IgD-negative memory B cell (primary cell): ENCODE measurements at regions not wholly inside any gene's neighbourhood (a gene's known extent, or its start where the extent isn't known, plus 50 kb on each side); places are given as distances from the start of the nearest gene placed in this dataset.
A peak's percentile ranks its signal among the peaks of the same experiment; 100 is the strongest.

Experiments
- H3K27ac Mint-ChIP-seq, 3 donors: one replicate each; pipeline ENCODE4 v1.8.0; 2020 to 2022; ENCODE audit warnings: mild to moderate bottlenecking in 3 of 3, mixed read lengths in 3 of 3, moderate library complexity in 1 of 3
- H3K27me3 Mint-ChIP-seq: one replicate; pipeline ENCODE4 v1.8.0; 2021; ENCODE audit warnings: mixed read lengths
- H3K36me3 Mint-ChIP-seq: one replicate; pipeline ENCODE4 v1.8.0; 2020; ENCODE audit warnings: mild to moderate bottlenecking, mixed read lengths
- H3K4me1 Mint-ChIP-seq, 3 donors: one replicate each; pipeline ENCODE4 v1.8.0; 2020 to 2022; ENCODE audit warnings: mixed read lengths in 3 of 3, mild to moderate bottlenecking in 1 of 3
- H3K4me3 Mint-ChIP-seq, 4 donors: one replicate each; pipeline ENCODE4 v1.8.0; 2020 to 2022; ENCODE audit warnings: mild to moderate bottlenecking in 4 of 4, mixed read lengths in 4 of 4, moderate library complexity in 3 of 4
- H3K9me3 Mint-ChIP-seq, 3 donors: one replicate each; pipeline ENCODE4 v1.8.0; 2020 to 2021; ENCODE audit warnings: mixed read lengths in 3 of 3, mild to moderate bottlenecking in 1 of 3

DNA sequence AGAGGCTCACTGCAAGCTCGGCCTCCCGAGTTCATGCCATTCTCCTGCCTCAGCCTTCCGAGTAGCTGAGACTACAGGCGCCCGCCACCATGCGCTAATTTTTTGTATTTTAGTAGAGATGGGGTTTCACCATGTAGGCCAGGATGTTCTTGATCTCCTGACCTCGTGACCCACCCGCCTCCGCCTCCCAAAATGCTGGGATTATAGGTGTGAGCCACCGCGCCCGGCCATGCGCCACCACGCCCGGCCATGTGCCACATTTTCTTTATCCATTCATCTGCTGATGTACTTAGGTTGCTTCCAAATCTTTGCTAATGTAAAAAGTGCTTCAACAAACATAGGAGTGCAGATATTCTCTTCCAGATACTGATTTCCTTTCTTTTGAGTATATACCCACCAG is 408.6 kb downstream of the CAAP1 start:
- Mint-ChIP-seq H3K36me3 (no peaks in the 10 kb centered on the region), H3K4me3 (no peak overlapping the region), H3K27me3 (no peaks in the 10 kb centered on the region), H3K27ac (no peak overlapping the region), H3K4me1 (no peaks in the 10 kb centered on the region), H3K9me3 (peaks cover 5 to 7% (median 6%) of the 10 kb centered on the region in 3 donors)

DNA sequence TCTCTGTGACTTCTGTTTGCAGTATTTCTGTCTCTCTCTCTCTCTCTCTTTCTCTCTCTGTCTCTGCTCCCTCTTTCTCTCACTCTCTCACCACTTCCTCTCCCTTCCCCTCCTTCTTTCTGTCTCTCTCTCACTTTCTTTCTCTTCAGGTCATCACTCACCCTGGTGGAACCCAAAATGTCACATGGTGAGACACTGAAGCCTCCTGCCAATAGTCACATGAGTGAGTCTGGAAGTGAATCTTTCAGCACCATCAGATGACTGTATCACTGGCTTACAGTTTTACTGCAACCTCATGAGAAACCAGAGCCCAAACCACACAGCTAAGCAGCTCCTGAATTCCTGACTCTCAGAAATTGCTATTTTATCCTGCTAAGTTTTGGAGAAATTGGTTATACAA is 414.6 kb downstream of the CAAP1 start:
- Mint-ChIP-seq H3K4me3 (no peak overlapping the region), H3K27ac (no peak overlapping the region), H3K36me3 (peaks cover 2% of the 10 kb centered on the region), H3K9me3 (peaks cover 0 to 8% (median 4%) of the 10 kb centered on the region in 3 donors), H3K4me1 (no peaks in the 10 kb centered on the region), H3K27me3 (no peaks in the 10 kb centered on the region)

GRCh38 chr9:26471261-26471660 is 421.3 kb downstream of the CAAP1 start:
- H3K36me3 Mint-ChIP-seq: no peaks in the 10 kb centered on the region
- H3K9me3 Mint-ChIP-seq: peaks cover 4 to 15% (median 6%) of the 10 kb centered on the region in 3 donors
- H3K4me1 Mint-ChIP-seq: no peaks in the 10 kb centered on the region
- H3K4me3 Mint-ChIP-seq: no peak overlapping the region
- no peaks in the 10 kb centered on the region for H3K27me3 Mint-ChIP-seq
- no peak overlapping the region for H3K27ac Mint-ChIP-seq

DNA sequence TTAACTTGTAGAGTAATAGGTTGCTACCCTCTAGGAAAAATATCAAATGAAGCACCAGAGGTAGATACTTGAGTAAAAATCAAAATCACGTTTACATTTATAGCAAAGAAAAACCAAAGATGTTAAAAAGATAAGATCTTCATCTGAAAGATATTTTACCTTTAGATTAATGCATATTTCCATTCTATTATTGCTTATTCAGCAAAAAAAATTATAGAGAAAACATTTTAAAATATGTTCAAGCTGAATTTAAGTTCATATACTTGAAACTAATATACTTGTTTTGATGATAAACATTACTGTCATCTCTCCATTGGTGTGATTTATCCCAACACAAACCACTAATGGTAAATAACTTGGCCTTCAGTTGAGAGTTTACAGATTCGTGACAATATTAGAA is 422.3 kb downstream of the CAAP1 start:
- no peak overlapping the region for H3K27ac Mint-ChIP-seq
- no peaks in the 10 kb centered on the region for H3K36me3 Mint-ChIP-seq
- H3K4me1 Mint-ChIP-seq: no peaks in the 10 kb centered on the region
- peaks cover 4 to 15% (median 6%) of the 10 kb centered on the region in 3 donors for H3K9me3 Mint-ChIP-seq
- H3K27me3 Mint-ChIP-seq: no peaks in the 10 kb centered on the region
- no peak overlapping the region for H3K4me3 Mint-ChIP-seq

DNA sequence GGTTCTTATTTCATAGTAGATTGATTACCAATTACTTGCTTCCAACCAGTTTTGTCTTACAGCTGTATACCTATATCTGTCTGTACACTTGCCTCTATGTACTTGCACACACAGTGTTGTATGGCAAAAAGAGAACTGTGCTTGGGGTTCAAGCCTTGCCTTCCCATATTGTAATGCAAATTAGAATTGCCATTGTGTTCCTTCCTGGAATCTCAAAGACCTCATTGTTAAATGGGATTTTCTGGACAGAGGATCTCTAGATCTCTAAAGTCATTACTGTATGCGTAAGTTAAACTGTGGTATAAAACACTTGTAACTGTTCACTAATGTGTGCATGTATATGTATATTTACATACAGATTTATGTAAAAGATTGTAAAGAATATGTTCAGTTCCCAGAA is 428.8 kb downstream of the CAAP1 start:
- Mint-ChIP-seq H3K4me1 (no peaks in the 10 kb centered on the region), H3K27me3 (no peaks in the 10 kb centered on the region), H3K36me3 (no peaks in the 10 kb centered on the region), H3K27ac (no peak overlapping the region), H3K4me3 (no peak overlapping the region), H3K9me3 (peaks cover 0 to 9% (median 2%) of the 10 kb centered on the region in 3 donors)

DNA sequence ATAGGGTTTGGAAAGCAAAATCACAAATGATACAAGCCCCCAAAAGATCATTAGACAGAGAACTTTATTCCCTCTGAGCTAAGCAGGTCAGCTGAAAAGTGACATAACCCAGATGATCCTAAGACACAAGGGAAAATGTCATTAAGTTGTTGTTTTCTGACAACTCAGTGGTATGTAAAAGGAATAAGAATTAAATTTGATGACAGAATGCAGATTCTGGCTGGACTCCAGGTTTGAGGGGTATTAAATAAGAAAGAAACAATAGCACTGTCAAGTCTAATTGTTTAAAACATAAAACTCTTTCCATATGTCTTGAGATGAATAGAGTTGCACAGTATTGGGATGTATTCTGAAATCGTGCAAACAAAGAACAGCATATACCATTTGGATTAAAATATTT is 429.9 kb downstream of the CAAP1 start:
- Mint-ChIP-seq H3K27me3 (no peaks in the 10 kb centered on the region), H3K4me1 (no peaks in the 10 kb centered on the region), H3K27ac (no peak overlapping the region), H3K4me3 (no peak overlapping the region), H3K9me3 (peaks cover 0 to 9% (median 2%) of the 10 kb centered on the region in 3 donors), H3K36me3 (no peaks in the 10 kb centered on the region)

DNA sequence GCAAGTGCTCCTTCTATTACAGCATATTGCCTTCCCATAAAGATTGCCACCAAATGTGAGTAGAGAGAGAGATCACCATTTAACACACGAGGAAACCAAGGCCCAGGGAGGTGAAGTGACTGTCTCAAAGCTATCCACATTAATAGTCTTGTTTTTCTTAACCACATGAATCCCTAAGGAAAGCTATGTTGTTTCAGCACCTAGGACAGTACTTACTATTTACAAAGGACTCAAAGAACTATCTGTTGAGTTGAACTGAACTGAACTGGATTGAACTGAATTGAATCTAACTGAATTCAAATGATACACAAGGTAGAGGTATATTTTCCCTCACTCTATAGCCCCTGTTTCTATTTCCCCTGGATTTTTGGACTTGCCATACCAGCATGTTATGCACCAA is 430.4 kb downstream of the CAAP1 start:
- Mint-ChIP-seq H3K9me3 (peaks cover 0 to 9% (median 2%) of the 10 kb centered on the region in 3 donors), H3K27me3 (no peaks in the 10 kb centered on the region), H3K4me1 (no peaks in the 10 kb centered on the region), H3K27ac (no peak overlapping the region), H3K36me3 (no peaks in the 10 kb centered on the region), H3K4me3 (no peak overlapping the region)

DNA sequence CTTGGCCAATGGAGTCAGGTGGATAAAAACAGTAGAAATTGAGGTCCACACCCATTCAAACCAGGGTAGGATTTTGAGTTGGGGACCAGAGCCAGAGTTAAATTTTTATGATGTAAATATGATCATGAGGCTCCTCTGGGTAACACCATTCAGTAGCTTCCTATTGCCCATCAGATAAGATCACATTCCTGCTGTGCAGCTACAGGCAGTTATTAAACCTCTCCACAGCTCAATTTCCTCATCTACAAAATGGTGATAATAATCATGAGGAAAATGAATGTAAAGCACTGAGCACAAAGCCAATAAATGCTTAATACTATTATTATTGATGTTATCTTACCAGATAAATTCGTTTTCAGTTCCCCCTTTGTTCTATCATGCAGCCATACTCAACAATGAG is 432.0 kb downstream of the CAAP1 start:
- H3K27ac Mint-ChIP-seq: no peak overlapping the region
- no peaks in the 10 kb centered on the region for H3K36me3 Mint-ChIP-seq
- no peak overlapping the region for H3K4me3 Mint-ChIP-seq
- no peaks in the 10 kb centered on the region for H3K27me3 Mint-ChIP-seq
- H3K9me3 Mint-ChIP-seq: peaks cover 0 to 4% (median 2%) of the 10 kb centered on the region in 3 donors
- no peaks in the 10 kb centered on the region for H3K4me1 Mint-ChIP-seq

- Mint-ChIP-seq H3K4me3 (peak overlapping the region in 1 of 4 donors; percentile 41), H3K27ac (no peak overlapping the region), H3K4me1 (no peaks in the 10 kb centered on the region), H3K36me3 (no peaks in the 10 kb centered on the region), H3K9me3 (peaks cover 0 to 4% (median 2%) of the 10 kb centered on the region in 3 donors), H3K27me3 (no peaks in the 10 kb centered on the region)
Observed at GRCh38 chr9:26459959-26460358, 432.6 kb downstream of the CAAP1 start.

DNA sequence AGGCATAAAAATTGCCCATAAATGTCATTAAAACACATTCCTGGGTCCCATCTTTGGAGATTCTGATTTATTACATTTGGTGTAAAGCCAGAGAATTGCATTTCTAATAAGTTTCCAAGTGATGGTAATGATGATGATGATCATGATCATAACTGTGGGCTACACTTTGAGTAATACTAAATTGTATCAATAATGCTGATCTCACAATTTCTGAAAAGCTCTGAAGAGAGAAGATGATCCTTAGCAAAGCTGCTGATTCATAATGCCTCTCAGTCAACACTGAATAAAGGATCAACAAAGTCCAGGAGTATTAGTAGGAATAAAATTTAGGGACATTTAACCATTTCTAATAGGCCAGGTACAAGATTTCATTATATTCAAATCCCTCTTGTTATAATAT is 434.5 kb downstream of the CAAP1 start:
- Mint-ChIP-seq H3K36me3 (no peaks in the 10 kb centered on the region), H3K4me1 (no peaks in the 10 kb centered on the region), H3K4me3 (no peak overlapping the region), H3K27ac (no peak overlapping the region), H3K27me3 (no peaks in the 10 kb centered on the region), H3K9me3 (peaks cover 0 to 3% (median 0%) of the 10 kb centered on the region in 3 donors)

GRCh38 chr9:26457151-26457550 is 435.5 kb downstream of the CAAP1 start:
- Mint-ChIP-seq H3K4me1 (no peaks in the 10 kb centered on the region), H3K27ac (no peak overlapping the region), H3K36me3 (no peaks in the 10 kb centered on the region), H3K4me3 (no peak overlapping the region), H3K27me3 (no peaks in the 10 kb centered on the region), H3K9me3 (peaks cover 0 to 5% (median 2%) of the 10 kb centered on the region in 3 donors)

- no peak overlapping the region for H3K4me3 Mint-ChIP-seq
- H3K9me3 Mint-ChIP-seq: peaks cover 0 to 4% (median 3%) of the 10 kb centered on the region in 3 donors
- H3K4me1 Mint-ChIP-seq: no peaks in the 10 kb centered on the region
- H3K27me3 Mint-ChIP-seq: no peaks in the 10 kb centered on the region
- no peak overlapping the region for H3K27ac Mint-ChIP-seq
- H3K36me3 Mint-ChIP-seq: no peaks in the 10 kb centered on the region
Observed at GRCh38 chr9:26439061-26439624, 453.5 kb downstream of the CAAP1 start.

DNA sequence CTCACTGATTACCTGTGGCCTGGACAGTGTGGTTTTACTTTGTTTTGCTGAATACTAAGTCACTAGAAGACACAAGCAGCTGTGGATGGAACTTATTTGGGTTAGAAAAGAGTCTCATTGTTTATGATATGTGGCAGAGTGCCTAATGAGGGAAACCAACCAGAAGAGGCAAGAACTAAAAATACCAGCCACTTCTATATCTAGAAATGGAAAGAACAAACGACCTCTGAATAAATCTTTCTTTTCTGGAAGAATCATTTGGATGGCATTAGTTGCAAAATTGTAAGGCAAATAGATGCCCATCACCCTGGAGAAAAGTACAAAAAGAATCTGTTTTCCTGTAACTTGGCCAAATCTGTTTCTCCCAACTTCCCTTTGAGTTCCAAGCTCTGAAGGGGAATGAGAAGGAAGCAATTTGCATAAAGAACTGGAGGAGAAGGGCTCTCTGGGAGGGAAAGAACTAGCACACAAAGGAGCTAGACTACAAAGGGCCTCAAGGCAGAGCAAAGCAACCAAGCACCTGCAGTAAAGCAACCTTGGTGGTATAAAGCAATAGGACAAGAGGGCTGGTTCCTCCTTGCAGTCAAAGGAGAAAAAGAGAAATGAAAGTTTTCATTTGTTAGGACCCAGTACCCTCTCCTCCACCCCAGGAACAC is 455.4 kb downstream of the CAAP1 start:
- Mint-ChIP-seq H3K4me1 (no peaks in the 10 kb centered on the region), H3K27me3 (no peaks in the 10 kb centered on the region), H3K9me3 (peaks cover 0 to 5% (median 3%) of the 10 kb centered on the region in 3 donors), H3K27ac (no peak overlapping the region), H3K4me3 (no peak overlapping the region), H3K36me3 (no peaks in the 10 kb centered on the region)

GRCh38 chr9:26426551-26427131 is 466.0 kb downstream of the CAAP1 start:
- Mint-ChIP-seq H3K36me3 (no peaks in the 10 kb centered on the region), H3K9me3 (peaks cover 0 to 8% (median 2%) of the 10 kb centered on the region in 3 donors), H3K27me3 (peaks cover 1% of the 10 kb centered on the region), H3K4me3 (no peak overlapping the region), H3K27ac (no peak overlapping the region), H3K4me1 (no peaks in the 10 kb centered on the region)

- Mint-ChIP-seq H3K4me3 (no peak overlapping the region), H3K27me3 (no peaks in the 10 kb centered on the region), H3K9me3 (peaks cover 0 to 2% (median 2%) of the 10 kb centered on the region in 3 donors)
Observed at GRCh38 chr9:26418480-26418879, 474.1 kb downstream of the CAAP1 start.

DNA sequence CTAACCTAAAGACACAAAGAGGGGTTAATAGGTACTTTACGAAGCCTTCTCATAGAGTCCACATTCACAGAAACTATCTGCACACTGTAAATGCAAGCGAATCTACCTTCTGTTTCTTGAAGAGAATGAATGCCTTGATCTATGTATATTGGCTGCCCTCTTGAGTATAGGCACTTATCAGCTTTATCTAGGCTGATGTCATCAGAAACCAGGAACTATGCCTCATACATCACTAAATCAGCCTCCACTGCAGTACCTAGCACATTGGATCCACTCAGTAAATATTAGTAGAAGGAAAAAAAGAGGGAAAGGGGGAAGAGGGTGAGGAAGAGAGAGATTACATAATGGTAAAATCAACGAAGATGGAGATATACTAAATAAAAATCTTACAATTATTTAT is 477.1 kb downstream of the CAAP1 start:
- Mint-ChIP-seq H3K9me3 (peaks cover 2 to 4% (median 3%) of the 10 kb centered on the region in 3 donors), H3K27me3 (no peaks in the 10 kb centered on the region), H3K4me1 (no peaks in the 10 kb centered on the region), H3K4me3 (no peak overlapping the region), H3K27ac (no peak overlapping the region), H3K36me3 (no peaks in the 10 kb centered on the region)

More at GRCh38 chr9:26418480-26418879, 474.1 kb downstream of the CAAP1 start:
- Mint-ChIP-seq H3K27ac (no peak overlapping the region), H3K36me3 (no peaks in the 10 kb centered on the region), H3K4me1 (no peaks in the 10 kb centered on the region)
